GM23338 (cell line): ENCODE measurements at regions not wholly inside any gene's neighbourhood (a gene's known extent, or its start where the extent isn't known, plus 50 kb on each side); places are given as distances from the start of the nearest gene placed in this dataset.

Source experiments
- ATAC-seq: fragments of 200-7000 bp; cut with Tn5 transposase; 3 replicates; pipeline ENCODE4 v1.9.1; 2020
- DNase-seq: peaks from one replicate; pipeline ENCODE4 v3.0.0-alpha.2; 2015; ENCODE audit warnings: low spot score
- H2AFZ ChIP-seq: fragments of 200-600 bp; sonication (generic); 2 replicates; pipeline ENCODE4 v1.8.0; 2016; ENCODE audit warnings: antibody characterized with exemption, mild to moderate bottlenecking, moderate library complexity
- H3F3A ChIP-seq: fragments of 200-600 bp; sonication (generic); replicated peaks from 2 replicates; pipeline ENCODE4 v1.8.0; 2017; ENCODE audit warnings: antibody characterized with exemption, mixed run types, low read depth
- H3K27ac ChIP-seq: fragments of 200-600 bp; sonication (generic); 2 replicates; pipeline ENCODE4 v1.6.1; 2016; ENCODE audit warnings: low read depth
- H3K27me3 ChIP-seq: fragments of 200-600 bp; sonication (generic); 2 replicates; pipeline ENCODE4 v1.8.0; 2016; ENCODE audit warnings: mild to moderate bottlenecking, mixed run types, moderate library complexity; ENCODE audit not compliant: insufficient read depth
- H3K36me3 ChIP-seq: fragments of 200-600 bp; sonication (generic); 2 replicates; pipeline ENCODE4 v1.8.0; 2016; ENCODE audit warnings: mild to moderate bottlenecking; ENCODE audit not compliant: insufficient read depth
- H3K4me1 ChIP-seq: fragments of 200-600 bp; sonication (generic); 2 replicates; pipeline ENCODE4 v1.8.0; 2016; ENCODE audit warnings: mild to moderate bottlenecking, moderate library complexity; ENCODE audit not compliant: insufficient read depth
- H3K4me2 ChIP-seq: fragments of 200-600 bp; sonication (generic); 2 replicates; pipeline ENCODE4 v1.7.1; 2017; ENCODE audit warnings: mixed run types
- H3K4me3 ChIP-seq: fragments of 200-600 bp; sonication (generic); 2 replicates; pipeline ENCODE4 v1.6.1; 2016; ENCODE audit warnings: mixed run types
- H3K79me2 ChIP-seq: fragments of 200-600 bp; sonication (generic); replicated peaks from 2 replicates; pipeline ENCODE4 v1.8.0; 2017; ENCODE audit warnings: mild to moderate bottlenecking; ENCODE audit not compliant: insufficient read depth
- H3K9me2 ChIP-seq: fragments of 200-600 bp; sonication (generic); 2 replicates; pipeline ENCODE4 v1.8.0; 2017; ENCODE audit not compliant: insufficient read depth
- H4K20me1 ChIP-seq: fragments of 200-600 bp; sonication (generic); replicated peaks from 2 replicates; pipeline ENCODE4 v1.8.0; 2017; ENCODE audit warnings: mild to moderate bottlenecking; ENCODE audit not compliant: insufficient read depth
- H3K27ac Mint-ChIP-seq: 2 replicates; pipeline ENCODE4 v1.8.0; 2020; ENCODE audit warnings: inconsistent platforms, mild to moderate bottlenecking, moderate library complexity, mixed read lengths
- H3K27me3 Mint-ChIP-seq: 3 replicates; pipeline ENCODE4 v1.8.0; 2022; ENCODE audit warnings: low read depth, mild to moderate bottlenecking, moderate library complexity, mixed read lengths, inconsistent platforms; ENCODE audit not compliant: insufficient read depth, poor library complexity
- H3K36me3 Mint-ChIP-seq: 3 replicates; pipeline ENCODE4 v1.8.0; 2021; ENCODE audit warnings: low read depth, mild to moderate bottlenecking, inconsistent platforms, moderate library complexity, mixed read lengths
- H3K4me1 Mint-ChIP-seq: 3 replicates; pipeline ENCODE4 v1.8.0; 2020; ENCODE audit warnings: mild to moderate bottlenecking, inconsistent platforms, mixed read lengths
- H3K4me3 Mint-ChIP-seq: 3 replicates; pipeline ENCODE4 v1.8.0; 2021; ENCODE audit warnings: moderate library complexity, mild to moderate bottlenecking, inconsistent platforms, mixed read lengths
- H3K9me3 Mint-ChIP-seq: 3 replicates; pipeline ENCODE4 v1.8.0; 2020; ENCODE audit warnings: moderate library complexity, mild to moderate bottlenecking, inconsistent platforms, mixed read lengths
- CREB1 ChIP-seq: fragments of 250-450 bp; sonication (Bioruptor Pico); IDR thresholded peaks from 2 replicates; pipeline ENCODE4 v1.5.0; 2020; ENCODE audit warnings: low read depth, mild to moderate bottlenecking, moderate library complexity
- CTCF ChIP-seq, 2 experiments: fragments of 200-600 bp in 1 of 2; sonication (generic) in 1 of 2; conservative IDR thresholded peaks; 2 replicates each; pipeline versions ENCODE4 v1.5.1 to v1.6.1; 2016 to 2017; ENCODE audit warnings: antibody characterized with exemption in 2 of 2, low read depth in 2 of 2, mild to moderate bottlenecking in 2 of 2, moderate library complexity in 1 of 2
- ETS1 ChIP-seq: IDR thresholded peaks from 2 replicates; pipeline ENCODE4 v1.6.1; 2016; ENCODE audit warnings: antibody characterized with exemption
- EZH2 ChIP-seq: fragments of 200-600 bp; sonication (generic); IDR thresholded peaks from one replicate; pipeline ENCODE4 v1.8.0; 2017; ENCODE audit warnings: antibody characterized with exemption, mild to moderate bottlenecking, low read depth; ENCODE audit not compliant: unreplicated experiment
- EZH2phosphoT487 ChIP-seq: fragments of 200-600 bp; sonication (generic); IDR thresholded peaks from one replicate; pipeline ENCODE4 v1.8.1; 2018; ENCODE audit warnings: antibody characterized with exemption; ENCODE audit not compliant: unreplicated experiment
- JUNB ChIP-seq: IDR thresholded peaks from one replicate; pipeline ENCODE4 v1.6.1; 2016; ENCODE audit warnings: antibody characterized with exemption; ENCODE audit not compliant: unreplicated experiment
- NANOG ChIP-seq: IDR thresholded peaks from 2 replicates; pipeline ENCODE4 v1.6.1; 2016; ENCODE audit warnings: antibody characterized with exemption, borderline replicate concordance
- POLR2AphosphoS5 ChIP-seq: IDR thresholded peaks from 2 replicates; pipeline ENCODE4 v1.6.1; 2016; ENCODE audit warnings: antibody characterized with exemption, low read depth
- REST ChIP-seq: IDR thresholded peaks from one replicate; pipeline ENCODE4 v1.6.1; 2018; ENCODE audit warnings: antibody characterized with exemption; ENCODE audit not compliant: unreplicated experiment
- STAT1 ChIP-seq: IDR thresholded peaks from one replicate; pipeline ENCODE4 v1.6.1; 2016; ENCODE audit warnings: antibody characterized with exemption; ENCODE audit not compliant: unreplicated experiment
- ZNF114 ChIP-seq: fragments of 250-450 bp; sonication (Bioruptor Pico); IDR thresholded peaks from 2 replicates; pipeline ENCODE4 v1.5.0; 2020; ENCODE audit warnings: mild to moderate bottlenecking, moderate library complexity
- ZNF331 ChIP-seq: fragments of 250-450 bp; sonication (Bioruptor Pico); IDR thresholded peaks from 2 replicates; pipeline ENCODE4 v1.5.0; 2020; ENCODE audit warnings: low read depth, mild to moderate bottlenecking, moderate library complexity
- ZNF462 ChIP-seq: fragments of 250-450 bp; sonication (Bioruptor Pico); IDR thresholded peaks from 2 replicates; pipeline ENCODE4 v1.5.0; 2020; ENCODE audit warnings: mild to moderate bottlenecking, moderate library complexity

GRCh38 chrX:39613482-39613995, 484.2 kb downstream of the BCOR start:
- peak overlapping the region; percentile 76 for H3K4me2 ChIP-seq
- Mint-ChIP-seq H3K27ac (peak overlapping the region; percentile 89), H3K4me3 (peak overlapping the region; percentile 77), H3K27me3 (peaks cover 9% of the 10 kb centered on the region), H3K4me1 (peaks cover 42% of the 10 kb centered on the region), H3K36me3 (peaks cover 6% of the 10 kb centered on the region; the same call in 2 of the 3 replicates), H3K9me3 (no peaks in the 10 kb centered on the region; the same call in 1 of the 3 replicates)
- no peaks in the 10 kb centered on the region for H3K9me2 ChIP-seq
- ATAC-seq = peak; percentile 78
- no peaks in the 10 kb centered on the region for H3K36me3 ChIP-seq
- H2AFZ ChIP-seq = peak overlapping the region; percentile 47; the same call in 1 of the 2 replicates
- H3K27ac ChIP-seq = peak overlapping the region; percentile 88
- no peaks in the 10 kb centered on the region for H3F3A ChIP-seq
- no peaks in the 10 kb centered on the region for H3K79me2 ChIP-seq
- H3K4me3 ChIP-seq = peak overlapping the region; percentile 55
- TF ChIP-seq STAT1 (no peak), CREB1 (CRISPR knock-in tag) (no peak), CTCF (conservative IDR thresholded peaks at IDR 0.05; ENCODE audit: low read depth in 2 of 2) (no peak), ZNF462 (no peak), POLR2AphosphoS5 (no peak), ZNF331 (CRISPR knock-in tag) (no peak), EZH2 (no peak), REST (no peak), ZNF114 (CRISPR knock-in tag) (no peak), ETS1 (no peak), EZH2phosphoT487 (no peak), NANOG (no peak), JUNB (no peak)
- H3K4me1 ChIP-seq = peaks cover 13% of the 10 kb centered on the region; the same call in 1 of the 2 replicates
- DNase-seq = peak; percentile 64
- no peaks in the 10 kb centered on the region for H3K27me3 ChIP-seq
- H4K20me1 ChIP-seq = no peaks in the 10 kb centered on the region
